HEK293T (cell line): ENCODE measurements at regions not wholly inside any gene's neighbourhood (a gene's known extent, or its start where the extent isn't known, plus 50 kb on each side); places are given as distances from the start of the nearest gene placed in this dataset.

Experiments
- FOXK2 ChIP-seq: fragments of 450-650 bp; IDR thresholded peaks from 2 replicates; pipeline ENCODE4 v1.6.1; 2016; ENCODE audit warnings: mild to moderate bottlenecking
- FOXM1 ChIP-seq: fragments of 450-650 bp; IDR thresholded peaks from 2 replicates; pipeline ENCODE4 v1.6.1; 2017; ENCODE audit warnings: mild to moderate bottlenecking, borderline replicate concordance
- SP1 ChIP-seq: fragments of 450-650 bp; IDR thresholded peaks from 2 replicates; pipeline ENCODE4 v1.6.1; 2017

- no peak for TF ChIP-seq SP1
- TF ChIP-seq FOXM1: no peak
- no peak for TF ChIP-seq FOXK2
Measured at GRCh38 chr5:158344376-158344775, 485.4 kb upstream of the CLINT1 start.
